ENCODE measurements at regions not wholly inside any gene's neighbourhood (a gene's known extent, or its start where the extent isn't known, plus 50 kb on each side); places are given as distances from the start of the nearest gene placed in this dataset.

GRCh38 chr6:128719786-128720185, 163.2 kb upstream of the LAMA2 start:
- Histone ChIP-seq H3K4me1 (no peaks in the 10 kb centered on the region), H3K36me3 (no peaks in the 10 kb centered on the region), H3K27ac (no peak overlapping the region), H3K9me3 (no peaks in the 10 kb centered on the region), H3K27me3 (no peaks in the 10 kb centered on the region), H3K4me3 (no peak overlapping the region)
- ATAC-seq: no peak
- TF ChIP-seq POLR2AphosphoS5 (IDR thresholded peaks at IDR 0.05) (no peak), POLR2A (IDR thresholded peaks at IDR 0.05) (no peak), CTCF (IDR thresholded peaks at IDR 0.05) (no peak), EP300 (IDR thresholded peaks at IDR 0.05) (no peak)
- 81 to 88% methylated on average over 3 of the region's 3 CpGs for WGBS, 2 donors (ENCODE audit: low coverage in 1 of 2)

GRCh38 chr6:128713461-128713860, 169.5 kb upstream of the LAMA2 start:
- no peak for ATAC-seq
- WGBS, 2 donors (ENCODE audit: low coverage in 1 of 2): 62 to 68% methylated on average over 2 of the region's 2 CpGs
- H3K27me3 ChIP-seq: no peaks in the 10 kb centered on the region
- H3K36me3 ChIP-seq: no peaks in the 10 kb centered on the region
- TF ChIP-seq CTCF (IDR thresholded peaks at IDR 0.05) (no peak), POLR2AphosphoS5 (IDR thresholded peaks at IDR 0.05) (no peak), EP300 (IDR thresholded peaks at IDR 0.05) (no peak), POLR2A (IDR thresholded peaks at IDR 0.05) (no peak)
- H3K27ac ChIP-seq: no peak overlapping the region
- H3K9me3 ChIP-seq: no peaks in the 10 kb centered on the region
- no peak overlapping the region for H3K4me3 ChIP-seq
- H3K4me1 ChIP-seq: no peaks in the 10 kb centered on the region

GRCh38 chr6:128712898-128713297, 170.0 kb upstream of the LAMA2 start:
- 40 to 56% methylated on average over 1 of the region's 1 CpG for WGBS, 2 donors (ENCODE audit: low coverage in 1 of 2)
- no peak overlapping the region for H3K27ac ChIP-seq
- H3K4me3 ChIP-seq: no peak overlapping the region
- no peak for TF ChIP-seq EP300 (IDR thresholded peaks at IDR 0.05)
- no peak for TF ChIP-seq POLR2AphosphoS5 (IDR thresholded peaks at IDR 0.05)
- no peak for TF ChIP-seq CTCF (IDR thresholded peaks at IDR 0.05)
- TF ChIP-seq POLR2A (IDR thresholded peaks at IDR 0.05): no peak
- no peaks in the 10 kb centered on the region for H3K9me3 ChIP-seq
- ATAC-seq: no peak
- no peaks in the 10 kb centered on the region for H3K36me3 ChIP-seq
- no peaks in the 10 kb centered on the region for H3K4me1 ChIP-seq
- no peaks in the 10 kb centered on the region for H3K27me3 ChIP-seq

- ATAC-seq: no peak
- Histone ChIP-seq H3K27ac (no peak overlapping the region), H3K9me3 (no peaks in the 10 kb centered on the region), H3K27me3 (no peaks in the 10 kb centered on the region), H3K36me3 (no peaks in the 10 kb centered on the region), H3K4me1 (no peaks in the 10 kb centered on the region), H3K4me3 (no peak overlapping the region)
- WGBS, 2 donors (ENCODE audit: low coverage in 1 of 2): 89 to 93% methylated on average over 3 of the region's 3 CpGs
- TF ChIP-seq CTCF (IDR thresholded peaks at IDR 0.05): no peak
- TF ChIP-seq EP300 (IDR thresholded peaks at IDR 0.05): no peak
- TF ChIP-seq POLR2AphosphoS5 (IDR thresholded peaks at IDR 0.05): no peak
- no peak for TF ChIP-seq POLR2A (IDR thresholded peaks at IDR 0.05)
These were observed 171.8 kb upstream of the LAMA2 start for GRCh38 chr6:128711149-128711548.

- Histone ChIP-seq H3K27ac (no peak overlapping the region), H3K4me3 (no peak overlapping the region), H3K36me3 (no peaks in the 10 kb centered on the region), H3K27me3 (no peaks in the 10 kb centered on the region), H3K9me3 (no peaks in the 10 kb centered on the region), H3K4me1 (no peaks in the 10 kb centered on the region)
- 76 to 78% methylated on average over 2 of the region's 2 CpGs for WGBS, 2 donors (ENCODE audit: low coverage in 1 of 2)
- no peak for ATAC-seq
- TF ChIP-seq POLR2AphosphoS5 (IDR thresholded peaks at IDR 0.05) (no peak), POLR2A (IDR thresholded peaks at IDR 0.05) (no peak), EP300 (IDR thresholded peaks at IDR 0.05) (no peak), CTCF (IDR thresholded peaks at IDR 0.05) (no peak)
These were observed 172.6 kb upstream of the LAMA2 start for GRCh38 chr6:128710315-128710714.
